K562 (cell line): ENCODE measurements at regions not wholly inside any gene's neighbourhood (a gene's known extent, or its start where the extent isn't known, plus 50 kb on each side); places are given as distances from the start of the nearest gene placed in this dataset.

Source experiments
- ATAC-seq: fragments of 200-7000 bp; cut with Tn5 transposase; 3 replicates; pipeline ENCODE4 v1.9.1; 2020; ENCODE audit warnings: moderate library complexity
- BruUV-seq: library from RNA; stranded (reverse); fragments of 400-500 nt; replicated peaks from 2 replicates; lab custom pipeline; 2021; lab: Mats Ljungman, UMichigan
- CTCF ChIA-PET: fragments of 300-600 bp; formaldehyde crosslinking; extraction: SDS; loops from one replicate; lab custom pipeline; 2021; ENCODE audit warnings: low intra/inter-chr PET ratio; lab: Yijun Ruan, JAX
- POLR2A ChIA-PET: fragments of 300-600, 350-650 bp; sonication (Branson Sonifier 250); formaldehyde crosslinking; extraction: SDS; loops from one replicate; lab custom pipeline; 2021; ENCODE audit warnings: antibody characterized with exemption, inconsistent platforms; lab: Yijun Ruan, JAX
- DNase-seq, 4 experiments: peaks; one replicate each; pipeline versions ENCODE4 v3.0.0 to v3.0.0-alpha.2; 2011 to 2018; ENCODE audit warnings: low spot score in 3 of 4, mixed read lengths in 3 of 4; ENCODE audit errors: extremely low read depth in 1 of 4
- FAIRE-seq: peaks from 2 replicates; lab custom pipeline; 2011; peaks lifted over from hg19 to GRCh38; lab: Jason Lieb, UNC
- H2AFZ ChIP-seq: 2 replicates; pipeline ENCODE4 v1.6.0; 2011; ENCODE audit warnings: low read depth, low read length, control low read depth, inconsistent platforms
- H3K27ac ChIP-seq: fragments of 200-600 bp; 3 replicates; pipeline ENCODE4 v1.8.0; 2011; ENCODE audit warnings: low read depth, mild to moderate bottlenecking, control low read depth, inconsistent platforms, low read length, moderate library complexity, mixed read lengths; ENCODE audit errors: extremely low read depth
- H3K27me3 ChIP-seq, 2 experiments: fragments of 300-600 bp in 1 of 2; 2 replicates in 1 of 2; 3 replicates in 1 of 2; pipeline versions ENCODE4 v1.6.0 to v1.8.0; 2011; ENCODE audit warnings: inconsistent platforms in 2 of 2, low read length in 2 of 2, mild to moderate bottlenecking in 1 of 2, mixed read lengths in 1 of 2, moderate library complexity in 1 of 2; ENCODE audit not compliant: control insufficient read depth in 2 of 2, insufficient read depth in 2 of 2
- H3K36me3 ChIP-seq: fragments of 300-600 bp; 3 replicates; pipeline ENCODE4 v1.8.0; 2011; ENCODE audit warnings: mild to moderate bottlenecking, low read length, inconsistent platforms; ENCODE audit not compliant: control insufficient read depth, insufficient read depth
- H3K4me1 ChIP-seq, 2 experiments: fragments of 200-600 bp in 1 of 2; replicated peaks in 1 of 2; 2 replicates in 1 of 2; 3 replicates in 1 of 2; pipeline versions ENCODE4 v1.5.1 to v1.8.0; 2011; ENCODE audit warnings: inconsistent platforms in 2 of 2, low read length in 2 of 2, mild to moderate bottlenecking in 1 of 2, mixed read lengths in 1 of 2, moderate library complexity in 1 of 2; ENCODE audit not compliant: control insufficient read depth in 2 of 2, insufficient read depth in 2 of 2
- H3K4me2 ChIP-seq: 2 replicates; pipeline ENCODE4 v1.6.1; 2011; ENCODE audit warnings: low read length, control low read depth, inconsistent platforms, mixed read lengths; ENCODE audit not compliant: insufficient read depth
- H3K4me3 ChIP-seq: fragments of 200-600 bp; sonication (generic), shearing (Covaris generic); 2 replicates; pipeline ENCODE4 v1.5.1; 2016; ENCODE audit warnings: control low read depth, inconsistent platforms
- H3K79me2 ChIP-seq: fragments of 200-600 bp; 3 replicates; pipeline ENCODE4 v1.8.0; 2011; ENCODE audit warnings: low read length, inconsistent platforms; ENCODE audit not compliant: control insufficient read depth, insufficient read depth
- H3K9ac ChIP-seq, 2 experiments: 2 replicates each; pipeline versions ENCODE4 v1.6.0 to v1.6.1; 2011; ENCODE audit warnings: low read depth in 2 of 2, low read length in 2 of 2, control low read depth in 1 of 2, inconsistent platforms in 1 of 2, mild to moderate bottlenecking in 1 of 2, mixed read lengths in 1 of 2; ENCODE audit not compliant: insufficient read depth in 1 of 2
- H3K9me1 ChIP-seq: one replicate; pipeline ENCODE4 v1.6.0; 2011; ENCODE audit warnings: inconsistent platforms, mild to moderate bottlenecking, low read length, moderate library complexity; ENCODE audit not compliant: control insufficient read depth, insufficient read depth
- H3K9me3 ChIP-seq: replicated peaks from 2 replicates; pipeline ENCODE4 v1.5.1; 2011; ENCODE audit warnings: low read depth, low read length, inconsistent platforms; ENCODE audit not compliant: control insufficient read depth, insufficient read depth
- H4K20me1 ChIP-seq: replicated peaks from 2 replicates; pipeline ENCODE4 v1.6.1; 2011; ENCODE audit warnings: low read length, inconsistent platforms, mixed read lengths; ENCODE audit not compliant: control insufficient read depth, insufficient read depth
- CBX3 ChIP-seq, 2 experiments: IDR thresholded peaks; 1 replicate in 1 of 2; 2 replicates in 1 of 2; pipeline ENCODE4 v1.6.1; 2012; ENCODE audit warnings: inconsistent platforms in 2 of 2, low read length in 2 of 2, borderline replicate concordance in 1 of 2, control low read depth in 1 of 2
- CBX8 ChIP-seq: fragments of 200-600 bp; sonication (generic); IDR thresholded peaks from 2 replicates; pipeline ENCODE4 v1.6.1; 2012; ENCODE audit warnings: borderline replicate concordance, mixed run types, low read depth, mild to moderate bottlenecking, moderate library complexity, mixed read lengths, low read length, control low read depth, inconsistent platforms; ENCODE audit not compliant: poor library complexity, severe bottlenecking; ENCODE audit errors: extremely low read depth
- CTBP1 ChIP-seq: fragments of 450-650 bp; IDR thresholded peaks from 2 replicates; pipeline ENCODE4 v1.6.1; 2016; ENCODE audit warnings: borderline replicate concordance
- CXXC5 ChIP-seq: fragments of 250-450 bp; sonication (Bioruptor Pico); IDR thresholded peaks from 2 replicates; pipeline ENCODE4 v1.8.0; 2022; ENCODE audit warnings: inconsistent platforms, mild to moderate bottlenecking, moderate library complexity
- ETV1 ChIP-seq: fragments of 450-650 bp; conservative IDR thresholded peaks from 2 replicates; pipeline ENCODE4 v1.6.1; 2016; ENCODE audit warnings: missing genetic modification characterization, control low read depth, low read depth, missing compliant biosample characterization
- EZH2 ChIP-seq: IDR thresholded peaks from 2 replicates; pipeline ENCODE4 v1.6.1; 2012; ENCODE audit warnings: low read depth, mild to moderate bottlenecking, inconsistent platforms, low read length, borderline replicate concordance
- L3MBTL2 ChIP-seq: fragments of 450-650 bp; IDR thresholded peaks from 2 replicates; pipeline ENCODE4 v1.6.1; 2016; ENCODE audit warnings: mild to moderate bottlenecking, moderate library complexity
- NRF1 ChIP-seq, 2 experiments: fragments of 450-650 bp; IDR thresholded peaks in 1 of 2; conservative IDR thresholded peaks in 1 of 2; 2 replicates each; pipeline ENCODE4 v1.6.1; 2014; ENCODE audit warnings: mild to moderate bottlenecking in 2 of 2
- PCBP1 ChIP-seq: fragments of 200-400 bp; formaldehyde crosslinking; IDR thresholded peaks from 2 replicates; pipeline ENCODE4 v1.6.1; 2018; ENCODE audit warnings: mild to moderate bottlenecking, low read depth, low read length; ENCODE audit not compliant: poor library complexity, severe bottlenecking
- RBFOX2 ChIP-seq: fragments of 200-400 bp; formaldehyde crosslinking; IDR thresholded peaks from 2 replicates; pipeline ENCODE4 v1.6.1; 2017; ENCODE audit warnings: low read depth, mild to moderate bottlenecking, low read length, moderate library complexity
- TEAD1 ChIP-seq, 2 experiments: fragments of 450-650 bp in 1 of 2; sonication (generic) in 1 of 2; formaldehyde crosslinking; IDR thresholded peaks; 2 replicates each; pipeline versions ENCODE4 v1.4.0 to v1.8.0; 2020 to 2022; ENCODE audit warnings: mild to moderate bottlenecking in 2 of 2, missing genetic modification reagents in 1 of 2
- ZBTB17 ChIP-seq: fragments of 450-650 bp; formaldehyde crosslinking; IDR thresholded peaks from 2 replicates; pipeline ENCODE4 v1.4.0; 2020; ENCODE audit warnings: mild to moderate bottlenecking
- ZBTB43 ChIP-seq: sonication (generic); formaldehyde crosslinking; IDR thresholded peaks from 2 replicates; pipeline ENCODE4 v1.8.0; 2023; ENCODE audit warnings: mild to moderate bottlenecking, missing genetic modification reagents
- ZC3H11A ChIP-seq: IDR thresholded peaks from 2 replicates; pipeline ENCODE4 v1.6.1; 2012; ENCODE audit warnings: low read depth, low read length, improper control_type of control experiment
- ZNF282 ChIP-seq: sonication (generic); formaldehyde crosslinking; IDR thresholded peaks from 2 replicates; pipeline ENCODE4 v1.8.1; 2023; ENCODE audit warnings: missing genetic modification reagents
- ZNF609 ChIP-seq: sonication (generic); formaldehyde crosslinking; IDR thresholded peaks from 2 replicates; pipeline ENCODE4 v1.8.1; 2023; ENCODE audit warnings: missing genetic modification reagents, mild to moderate bottlenecking, borderline replicate concordance
- WGBS: fragments of 100-300 bp; shearing (Covaris generic); methylation state at CpG from one replicate; pipeline ENCODE4 v1.1.6; 2016; ENCODE audit warnings: low coverage, mixed read lengths; ENCODE audit not compliant: insufficient coverage; ENCODE audit errors: missing lambda C conversion rate; 5-methylcytosine and 5-hydroxymethylcytosine counted together
- in situ Hi-C: fragments of 300-500 bp; cut with MboI; formaldehyde crosslinking; loops from 4 replicates; pipeline ENCODE4 v1.15.0; 2018; ENCODE audit warnings: inconsistent platforms, mixed read lengths
- intact Hi-C: fragments of 100-400 bp; cut with micrococcal nuclease; formaldehyde crosslinking; loops from 2 replicates; pipeline ENCODE4 v1.14.2; 2022

GRCh38 chr3:11720304-11720898 is 76.7 kb upstream of the VGLL4 start:
- in situ Hi-C loops: no loop called here
- intact Hi-C loops: no loop called here
- TF ChIP-seq CTBP1 (peak; percentile 43; the same call in 1 of the 2 replicates), CXXC5 (CRISPR knock-in tag) (peak; percentile 36), ZC3H11A (no peak), ZNF609 (no peak), CBX3 (IDR thresholded peaks at IDR 0.05; ENCODE audit: borderline replicate concordance in 1 of 2, low read length in 2 of 2) (no peak), ZBTB43 (CRISPR knock-in tag) (peak; percentile 78; the same call in 1 of the 2 replicates), CBX8 (peak; percentile 8), NRF1 (conservative IDR thresholded peaks at IDR 0.05 in 1 of 2, IDR thresholded peaks at IDR 0.05 in 1 of 2) (peak; percentile 85 to 88), L3MBTL2 (peak; percentile 67), ETV1 (tag) (peak; percentile 37; the same call in 1 of the 2 replicates), ZBTB17 (CRISPR knock-in tag) (no peak), PCBP1 (no peak), ZNF282 (CRISPR knock-in tag) (peak; percentile 75; the same call in 1 of the 2 replicates), RBFOX2 (0 out of 2 replicates have a peak, but pooled peaks have one; percentile 32), EZH2 (peak; percentile 77; the same call in 1 of the 2 replicates), TEAD1 (CRISPR knock-in tag; IDR thresholded peaks at IDR 0.05) (no peak)

More at GRCh38 chr3:11720304-11720898, 76.7 kb upstream of the VGLL4 start:
- peak overlapping the region in 1 of 2 experiments; percentile 46; a peak in 1 of 4 replicates for H3K9ac ChIP-seq
- DNase-seq: peak in 3 of 4 experiments; percentile 27 to 42 (median 35)
- H3K4me2 ChIP-seq: peak overlapping the region; percentile 29; the same call in 1 of the 2 replicates
- ChIA-PET POLR2A (no interaction called here), CTCF (no interaction called here)
- H3K27ac ChIP-seq: no peak overlapping the region
- no peaks in the 10 kb centered on the region for H3K36me3 ChIP-seq
- peaks cover 0 to 19% of the 10 kb centered on the region in 2 experiments; a peak in 3 of 5 replicates for H3K4me1 ChIP-seq
- ATAC-seq: peak; percentile 63
- H3K4me3 ChIP-seq: peak overlapping the region; percentile 41; the same call in 1 of the 2 replicates
- no peak for FAIRE-seq
- H3K27me3 ChIP-seq: peaks cover 31 to 48% of the 10 kb centered on the region in 2 experiments
- H3K9me1 ChIP-seq: no peaks in the 10 kb centered on the region
- no peaks in the 10 kb centered on the region; the same call in 1 of the 2 replicates for H3K9me3 ChIP-seq
- no TSS peak for BruUV-seq
- WGBS: under 1% methylated on average over 46 of the region's 51 CpGs
- no peaks in the 10 kb centered on the region for H3K79me2 ChIP-seq
- 0 out of 2 replicates have a peak overlapping the region, but pooled peaks have one; percentile 33 for H2AFZ ChIP-seq
- H4K20me1 ChIP-seq: 0 out of 2 replicates have a peak, but pooled peaks cover 3% of the 10 kb centered on the region
